ENCODE measurements at regions not wholly inside any gene's neighbourhood (a gene's known extent, or its start where the extent isn't known, plus 50 kb on each side); places are given as distances from the start of the nearest gene placed in this dataset.

DNA sequence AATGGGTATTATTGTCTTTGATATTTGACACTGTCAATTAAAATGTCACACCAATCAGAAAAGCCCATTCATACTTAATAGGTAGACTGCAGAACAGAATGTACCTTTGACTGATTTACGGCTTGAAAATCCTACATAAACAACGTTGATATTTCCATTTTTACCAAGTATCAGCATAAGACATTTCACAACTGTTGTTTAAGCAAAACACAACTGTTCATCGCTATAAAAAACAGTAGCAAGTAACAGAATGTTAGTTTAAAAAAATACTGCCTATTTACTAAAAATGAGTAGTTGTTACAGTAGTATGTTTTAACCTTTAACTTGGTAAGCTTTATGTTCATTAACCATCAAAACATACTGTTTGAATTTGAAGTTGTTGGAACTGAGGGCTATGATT, 1096.6 kb downstream of the PCDH17 start:
- TF ChIP-seq, protein P1, sequence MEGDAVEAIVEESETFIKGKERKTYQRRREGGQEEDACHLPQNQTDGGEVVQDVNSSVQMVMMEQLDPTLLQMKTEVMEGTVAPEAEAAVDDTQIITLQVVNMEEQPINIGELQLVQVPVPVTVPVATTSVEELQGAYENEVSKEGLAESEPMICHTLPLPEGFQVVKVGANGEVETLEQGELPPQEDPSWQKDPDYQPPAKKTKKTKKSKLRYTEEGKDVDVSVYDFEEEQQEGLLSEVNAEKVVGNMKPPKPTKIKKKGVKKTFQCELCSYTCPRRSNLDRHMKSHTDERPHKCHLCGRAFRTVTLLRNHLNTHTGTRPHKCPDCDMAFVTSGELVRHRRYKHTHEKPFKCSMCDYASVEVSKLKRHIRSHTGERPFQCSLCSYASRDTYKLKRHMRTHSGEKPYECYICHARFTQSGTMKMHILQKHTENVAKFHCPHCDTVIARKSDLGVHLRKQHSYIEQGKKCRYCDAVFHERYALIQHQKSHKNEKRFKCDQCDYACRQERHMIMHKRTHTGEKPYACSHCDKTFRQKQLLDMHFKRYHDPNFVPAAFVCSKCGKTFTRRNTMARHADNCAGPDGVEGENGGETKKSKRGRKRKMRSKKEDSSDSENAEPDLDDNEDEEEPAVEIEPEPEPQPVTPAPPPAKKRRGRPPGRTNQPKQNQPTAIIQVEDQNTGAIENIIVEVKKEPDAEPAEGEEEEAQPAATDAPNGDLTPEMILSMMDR (tag by site-specific recombination; IDR thresholded peaks at IDR 0.05) = no peak
- TF ChIP-seq TRIM28 (IDR thresholded peaks at IDR 0.05; ENCODE audit: borderline replicate concordance, low read length) (no peak), KLF16 (tag by site-specific recombination; IDR thresholded peaks at IDR 0.05) (no peak), ZNF174 (tag by site-specific recombination; IDR thresholded peaks at IDR 0.05) (no peak)

Measured in HEK293 (cell line).